ENCODE measurements at regions not wholly inside any gene's neighbourhood (a gene's known extent, or its start where the extent isn't known, plus 50 kb on each side); places are given as distances from the start of the nearest gene placed in this dataset.

DNA sequence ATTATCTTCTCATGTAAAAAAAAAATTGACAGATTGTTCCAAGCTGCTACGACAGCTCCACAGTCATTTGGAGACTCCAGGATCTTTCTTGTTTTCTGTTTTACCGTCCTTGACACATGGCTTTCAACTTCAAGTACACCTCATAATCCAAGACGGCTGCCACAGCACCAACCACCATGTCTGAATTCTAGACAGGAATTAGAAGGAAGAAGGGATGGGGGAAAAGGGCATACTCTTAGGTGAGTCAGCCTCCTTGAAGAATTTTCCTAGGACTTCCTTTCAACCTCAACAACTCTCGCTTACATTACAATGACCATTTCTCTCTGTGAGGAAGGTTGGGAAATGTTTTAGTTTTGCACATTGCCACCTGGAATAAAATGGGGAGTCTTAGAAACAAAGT lies 110.3 kb upstream of the TNR start:
- Histone ChIP-seq H3K9me3 (replicated peaks; ENCODE audit: control insufficient read depth, insufficient read depth, low read length) (no peaks in the 10 kb centered on the region), H3K27ac (ENCODE audit: control insufficient read depth, insufficient read depth) (no peak overlapping the region), H3K9ac (ENCODE audit: control insufficient read depth, insufficient read depth, low read length) (no peak overlapping the region), H2AFZ (ENCODE audit: control insufficient read depth, low read depth, low read length) (no peak overlapping the region), H4K20me1 (ENCODE audit: control insufficient read depth, insufficient read depth) (no peaks in the 10 kb centered on the region), H3K4me2 (ENCODE audit: control insufficient read depth, insufficient read depth) (no peak overlapping the region), H3K36me3 (ENCODE audit: control insufficient read depth in 2 of 2, insufficient read depth in 2 of 2, low read length in 1 of 2) (no peaks in the 10 kb centered on the region), H3K4me1 (ENCODE audit: control insufficient read depth, insufficient read depth, low read length) (no peaks in the 10 kb centered on the region), H3K79me2 (ENCODE audit: control insufficient read depth, insufficient read depth, low read length) (no peaks in the 10 kb centered on the region), H3K27me3 (replicated peaks in 1 of 2; ENCODE audit: control insufficient read depth in 2 of 2, insufficient read depth in 2 of 2, low read length in 1 of 2) (peaks cover 0 to 3% of the 10 kb centered on the region in 2 experiments; a peak in 3 of 4 replicates), H3K4me3 (no peak overlapping the region)
- POLR2A ChIA-PET = no interaction called here
- SMC1A ChIA-PET (ENCODE audit: uncharacterized antibody, unreplicated experiment) = no interaction called here
- no peak for ATAC-seq
- no peak for FAIRE-seq
- CTCF ChIA-PET = no interaction called here
- 35% methylated on average over 4 of the region's 4 CpGs for WGBS (ENCODE audit: insufficient coverage, insufficient replicate concordance, low lambda C conversion rate, missing lambda C conversion rate)
- DNase-seq (ENCODE audit: low read depth, low spot score) = no peak
- TF ChIP-seq NFYA (IDR thresholded peaks at IDR 0.05; ENCODE audit: borderline replicate concordance, low read depth, low read length) = no peak
- TF ChIP-seq, protein P1, sequence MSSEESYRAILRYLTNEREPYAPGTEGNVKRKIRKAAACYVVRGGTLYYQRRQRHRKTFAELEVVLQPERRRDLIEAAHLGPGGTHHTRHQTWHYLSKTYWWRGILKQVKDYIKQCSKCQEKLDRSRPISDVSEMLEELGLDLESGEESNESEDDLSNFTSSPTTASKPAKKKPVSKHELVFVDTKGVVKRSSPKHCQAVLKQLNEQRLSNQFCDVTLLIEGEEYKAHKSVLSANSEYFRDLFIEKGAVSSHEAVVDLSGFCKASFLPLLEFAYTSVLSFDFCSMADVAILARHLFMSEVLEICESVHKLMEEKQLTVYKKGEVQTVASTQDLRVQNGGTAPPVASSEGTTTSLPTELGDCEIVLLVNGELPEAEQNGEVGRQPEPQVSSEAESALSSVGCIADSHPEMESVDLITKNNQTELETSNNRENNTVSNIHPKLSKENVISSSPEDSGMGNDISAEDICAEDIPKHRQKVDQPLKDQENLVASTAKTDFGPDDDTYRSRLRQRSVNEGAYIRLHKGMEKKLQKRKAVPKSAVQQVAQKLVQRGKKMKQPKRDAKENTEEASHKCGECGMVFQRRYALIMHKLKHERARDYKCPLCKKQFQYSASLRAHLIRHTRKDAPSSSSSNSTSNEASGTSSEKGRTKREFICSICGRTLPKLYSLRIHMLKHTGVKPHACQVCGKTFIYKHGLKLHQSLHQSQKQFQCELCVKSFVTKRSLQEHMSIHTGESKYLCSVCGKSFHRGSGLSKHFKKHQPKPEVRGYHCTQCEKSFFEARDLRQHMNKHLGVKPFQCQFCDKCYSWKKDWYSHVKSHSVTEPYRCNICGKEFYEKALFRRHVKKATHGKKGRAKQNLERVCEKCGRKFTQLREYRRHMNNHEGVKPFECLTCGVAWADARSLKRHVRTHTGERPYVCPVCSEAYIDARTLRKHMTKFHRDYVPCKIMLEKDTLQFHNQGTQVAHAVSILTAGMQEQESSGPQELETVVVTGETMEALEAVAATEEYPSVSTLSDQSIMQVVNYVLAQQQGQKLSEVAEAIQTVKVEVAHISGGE (CRISPR knock-in tag; IDR thresholded peaks at IDR 0.05) = no peak
- no peak for TF ChIP-seq EP300 (IDR thresholded peaks at IDR 0.05; ENCODE audit: borderline replicate concordance in 1 of 2, control insufficient read depth in 1 of 2, low read depth in 2 of 2, low read length in 2 of 2)
- no peak for TF ChIP-seq MXI1 (IDR thresholded peaks at IDR 0.05; ENCODE audit: low read depth, low read length)
- no peak for TF ChIP-seq ZNF687 (IDR thresholded peaks at IDR 0.05)
- no peak for TF ChIP-seq NRF1 (conservative IDR thresholded peaks at IDR 0.05; ENCODE audit: low read depth, low read length)
- in situ Hi-C loops (cut with MboI) (no loop called here), intact Hi-C loops (cut with micrococcal nuclease; ENCODE audit: unreplicated experiment) (no loop called here)
- RAD21 ChIA-PET (ENCODE audit: unreplicated experiment) = no interaction called here
- no TSS peak for BruUV-seq (replicated peaks)
